CD4-positive, CD25-positive, alpha-beta regulatory T cell (primary cell): ENCODE measurements at regions not wholly inside any gene's neighbourhood (a gene's known extent, or its start where the extent isn't known, plus 50 kb on each side); places are given as distances from the start of the nearest gene placed in this dataset.
"Not testable (repeated sequence)": the region's sequence is repeated elsewhere in the genome, so short reads cannot be mapped to it uniquely, and the experiment has no call there.

Source experiments
- ATAC-seq, 2 donors: fragments of 150-1000 bp; cut with Tn5 transposase; one replicate each; pipeline ENCODE4 v1.10.0; 2021; ENCODE audit warnings: low read depth in 2 of 2, moderate number of reproducible peaks in 2 of 2, moderate library complexity in 1 of 2
- DNase-seq, 3 donors: peaks; one replicate each; pipeline versions ENCODE4 v3.0.0 to v3.0.0-alpha.2; 2012 to 2022; ENCODE audit warnings: mixed read lengths in 1 of 3
- H3K27ac ChIP-seq: one replicate; pipeline ENCODE4 v1.7.0; 2013; ENCODE audit warnings: mild to moderate bottlenecking, low read length; ENCODE audit not compliant: insufficient read depth, poor library complexity, severe bottlenecking
- H3K27me3 ChIP-seq: one replicate; pipeline ENCODE4 v1.7.0; 2013; ENCODE audit warnings: low read length; ENCODE audit not compliant: control insufficient read depth, insufficient read depth
- H3K36me3 ChIP-seq: one replicate; pipeline ENCODE4 v1.7.0; 2013; ENCODE audit warnings: mild to moderate bottlenecking, low read length, moderate library complexity; ENCODE audit not compliant: control insufficient read depth, insufficient read depth
- H3K4me1 ChIP-seq: 2 replicates; pipeline ENCODE4 v1.7.0; 2013; ENCODE audit warnings: mild to moderate bottlenecking, low read length; ENCODE audit not compliant: insufficient read depth, control insufficient read depth, poor library complexity, severe bottlenecking
- H3K4me3 ChIP-seq: one replicate; pipeline ENCODE4 v1.7.0; 2013; ENCODE audit warnings: low read depth, mild to moderate bottlenecking, low read length, moderate library complexity
- H3K9me3 ChIP-seq, 2 experiments: 1 replicate in 1 of 2; 2 replicates in 1 of 2; pipeline ENCODE4 v1.7.0; 2013; ENCODE audit warnings: low read length in 2 of 2, mild to moderate bottlenecking in 1 of 2, moderate library complexity in 1 of 2; ENCODE audit not compliant: control insufficient read depth in 2 of 2
- H3K27ac Mint-ChIP-seq, 3 donors: one replicate each; pipeline ENCODE4 v1.8.0; 2020 to 2022; ENCODE audit warnings: mild to moderate bottlenecking in 3 of 3, mixed read lengths in 3 of 3, moderate library complexity in 2 of 3
- H3K27me3 Mint-ChIP-seq: one replicate; pipeline ENCODE4 v1.8.0; 2022; ENCODE audit warnings: mild to moderate bottlenecking, mixed read lengths
- H3K36me3 Mint-ChIP-seq: one replicate; pipeline ENCODE4 v1.8.0; 2020; ENCODE audit warnings: mixed read lengths
- H3K4me1 Mint-ChIP-seq, 4 donors: one replicate each; pipeline ENCODE4 v1.8.0; 2020 to 2022; ENCODE audit warnings: mixed read lengths in 4 of 4, mild to moderate bottlenecking in 1 of 4
- H3K4me3 Mint-ChIP-seq, 4 donors: one replicate each; pipeline ENCODE4 v1.8.0; 2020 to 2022; ENCODE audit warnings: mild to moderate bottlenecking in 4 of 4, mixed read lengths in 4 of 4, moderate library complexity in 3 of 4
- H3K9me3 Mint-ChIP-seq, 7 donors: one replicate each; pipeline ENCODE4 v1.8.0; 2020 to 2022; ENCODE audit warnings: mixed read lengths in 7 of 7, mild to moderate bottlenecking in 3 of 7, moderate library complexity in 2 of 7

DNA sequence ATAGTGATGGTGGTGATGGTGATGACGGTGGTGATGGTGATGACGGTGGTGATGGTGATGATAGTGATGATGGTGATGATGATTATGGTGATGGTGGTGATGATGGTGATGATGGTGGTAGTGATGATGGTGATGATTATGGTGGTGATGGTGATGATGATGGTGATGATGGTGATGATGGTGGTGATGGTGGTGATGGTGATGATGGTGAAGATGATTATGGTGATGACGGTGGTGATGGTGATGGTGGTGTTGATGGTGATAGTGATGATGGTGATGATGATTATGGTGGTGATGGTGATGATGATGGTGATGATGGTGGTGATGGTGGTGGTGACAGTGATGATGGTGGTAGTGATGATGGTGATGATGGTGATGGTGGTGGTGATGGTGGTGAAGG is 149.2 kb upstream of the IRX1 start:
- DNase-seq, result no peak
- H3K27ac ChIP-seq, result no peak overlapping the region
- Mint-ChIP-seq H3K4me1 (no peaks in the 10 kb centered on the region), H3K9me3 (peaks cover 0 to 5% (median 3%) of the 10 kb centered on the region in 7 donors), H3K4me3 (no peak overlapping the region), H3K36me3 (no peaks in the 10 kb centered on the region), H3K27me3 (no peaks in the 10 kb centered on the region), H3K27ac (no peak overlapping the region)
- ATAC-seq, result no peak
- H3K4me1 ChIP-seq, result no peaks in the 10 kb centered on the region
- H3K36me3 ChIP-seq, result no peaks in the 10 kb centered on the region
- H3K9me3 ChIP-seq, result peaks cover 0 to 2% of the 10 kb centered on the region in 2 experiments
- H3K27me3 ChIP-seq, result no peaks in the 10 kb centered on the region
- H3K4me3 ChIP-seq, result no peak overlapping the region

- H3K27me3 ChIP-seq, ATAC-seq, H3K36me3 ChIP-seq, H3K4me1 Mint-ChIP-seq, H3K4me3 ChIP-seq, H3K9me3 Mint-ChIP-seq, H3K27ac Mint-ChIP-seq, H3K27ac ChIP-seq, H3K27me3 Mint-ChIP-seq, H3K36me3 Mint-ChIP-seq, H3K4me1 ChIP-seq, DNase-seq, H3K9me3 ChIP-seq, H3K4me3 Mint-ChIP-seq: not testable (repeated sequence)
Measured at GRCh38 chr5:3445517-3445916, 150.1 kb upstream of the IRX1 start.

DNA sequence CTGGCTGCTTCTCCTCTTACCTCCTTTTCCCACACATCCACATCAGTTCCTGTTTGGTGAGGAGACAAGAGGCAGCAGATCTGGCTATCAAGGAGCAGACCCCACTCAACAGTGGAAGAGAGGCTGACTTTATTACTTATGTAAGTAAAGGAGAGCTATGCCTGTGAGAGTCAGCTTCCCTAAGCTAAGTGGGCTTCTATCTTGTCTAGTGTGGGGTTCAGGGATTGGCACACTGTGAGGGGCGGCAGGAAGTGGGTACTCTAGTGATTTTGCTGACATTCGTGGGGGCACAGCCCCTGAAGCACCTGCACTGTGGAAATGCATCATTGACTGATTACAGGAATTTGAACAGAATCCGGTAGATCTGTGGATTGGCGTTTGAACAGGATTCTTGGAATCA is 163.5 kb upstream of the IRX1 start:
- no peak overlapping the region for H3K4me3 ChIP-seq
- H3K36me3 ChIP-seq, result no peaks in the 10 kb centered on the region
- no peaks in the 10 kb centered on the region for H3K4me1 Mint-ChIP-seq
- peaks cover 0 to 1% of the 10 kb centered on the region in 2 experiments for H3K9me3 ChIP-seq
- no peaks in the 10 kb centered on the region for H3K27me3 ChIP-seq
- peaks cover 0 to 9% (median 4%) of the 10 kb centered on the region in 7 donors for H3K9me3 Mint-ChIP-seq
- H3K4me3 Mint-ChIP-seq, result no peak overlapping the region
- no peak for DNase-seq
- H3K27me3 Mint-ChIP-seq, result no peaks in the 10 kb centered on the region
- H3K36me3 Mint-ChIP-seq, result no peaks in the 10 kb centered on the region
- no peak for ATAC-seq
- H3K27ac Mint-ChIP-seq, result peak overlapping the region in 1 of 3 donors; percentile 26
- no peak overlapping the region for H3K27ac ChIP-seq
- no peaks in the 10 kb centered on the region for H3K4me1 ChIP-seq

- no peaks in the 10 kb centered on the region for H3K27me3 Mint-ChIP-seq
- no peak for DNase-seq
- ATAC-seq, result no peak
- H3K4me3 ChIP-seq, result no peak overlapping the region
- no peaks in the 10 kb centered on the region for H3K4me1 Mint-ChIP-seq
- H3K36me3 ChIP-seq, result no peaks in the 10 kb centered on the region
- peak overlapping the region in 1 of 4 donors; percentile 21 for H3K4me3 Mint-ChIP-seq
- H3K9me3 Mint-ChIP-seq, result peaks cover 0 to 9% (median 4%) of the 10 kb centered on the region in 7 donors
- no peak overlapping the region for H3K27ac Mint-ChIP-seq
- H3K4me1 ChIP-seq, result no peaks in the 10 kb centered on the region
- H3K27ac ChIP-seq, result no peak overlapping the region
- no peaks in the 10 kb centered on the region for H3K9me3 ChIP-seq
- H3K27me3 ChIP-seq, result no peaks in the 10 kb centered on the region
- no peaks in the 10 kb centered on the region for H3K36me3 Mint-ChIP-seq
Measured at GRCh38 chr5:3430691-3431090, 164.9 kb upstream of the IRX1 start.

GRCh38 chr5:3429962-3430361 is 165.7 kb upstream of the IRX1 start:
- no peak overlapping the region for H3K27ac ChIP-seq
- Mint-ChIP-seq H3K9me3 (peaks cover 0 to 9% (median 4%) of the 10 kb centered on the region in 7 donors), H3K4me3 (no peak overlapping the region), H3K27ac (no peak overlapping the region), H3K27me3 (no peaks in the 10 kb centered on the region), H3K4me1 (no peaks in the 10 kb centered on the region), H3K36me3 (no peaks in the 10 kb centered on the region)
- no peaks in the 10 kb centered on the region for H3K9me3 ChIP-seq
- ATAC-seq, result no peak
- no peak overlapping the region for H3K4me3 ChIP-seq
- DNase-seq, result no peak
- no peaks in the 10 kb centered on the region for H3K4me1 ChIP-seq
- H3K27me3 ChIP-seq, result no peaks in the 10 kb centered on the region
- no peaks in the 10 kb centered on the region for H3K36me3 ChIP-seq

- DNase-seq (no peak), ATAC-seq (no peak)
- H3K4me1 Mint-ChIP-seq, result no peaks in the 10 kb centered on the region
- H3K27me3 Mint-ChIP-seq, result no peaks in the 10 kb centered on the region
- Histone ChIP-seq H3K4me3 (no peak overlapping the region), H3K9me3 (no peaks in the 10 kb centered on the region), H3K27me3 (no peaks in the 10 kb centered on the region), H3K36me3 (no peaks in the 10 kb centered on the region), H3K27ac (no peak overlapping the region), H3K4me1 (no peaks in the 10 kb centered on the region)
- H3K36me3 Mint-ChIP-seq, result no peaks in the 10 kb centered on the region
- no peak overlapping the region for H3K4me3 Mint-ChIP-seq
- H3K9me3 Mint-ChIP-seq, result peaks cover 0 to 9% (median 2%) of the 10 kb centered on the region in 7 donors
- no peak overlapping the region for H3K27ac Mint-ChIP-seq
Measured at GRCh38 chr5:3428334-3428733, 167.3 kb upstream of the IRX1 start.

DNA sequence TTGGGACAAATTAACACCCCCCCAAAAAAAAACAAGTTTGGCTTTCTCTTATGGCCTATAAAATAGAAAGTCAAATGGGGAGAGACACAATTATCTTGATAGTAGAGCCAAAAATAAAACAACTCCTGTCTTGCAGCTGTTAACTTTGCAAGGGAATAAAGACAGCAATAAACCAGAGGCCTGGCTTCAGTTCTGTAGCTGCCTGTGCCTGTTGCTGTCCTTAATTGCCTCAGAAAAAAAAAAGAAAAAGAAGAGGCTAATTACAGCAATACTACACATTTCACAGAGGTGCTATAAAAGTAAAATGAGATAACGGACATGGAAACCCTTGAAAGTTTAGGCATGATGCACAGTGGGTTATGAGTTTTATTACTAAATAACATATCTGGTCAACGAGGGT is 170.7 kb upstream of the IRX1 start:
- Histone ChIP-seq H3K27me3 (no peaks in the 10 kb centered on the region), H3K4me3 (no peak overlapping the region), H3K9me3 (no peaks in the 10 kb centered on the region), H3K4me1 (no peaks in the 10 kb centered on the region), H3K36me3 (no peaks in the 10 kb centered on the region), H3K27ac (no peak overlapping the region)
- H3K27me3 Mint-ChIP-seq, result no peaks in the 10 kb centered on the region
- H3K27ac Mint-ChIP-seq, result no peak overlapping the region
- H3K36me3 Mint-ChIP-seq, result no peaks in the 10 kb centered on the region
- DNase-seq (no peak), ATAC-seq (no peak)
- H3K4me1 Mint-ChIP-seq, result no peaks in the 10 kb centered on the region
- H3K4me3 Mint-ChIP-seq, result no peak overlapping the region
- H3K9me3 Mint-ChIP-seq, result peaks cover 0 to 12% (median 2%) of the 10 kb centered on the region in 7 donors

- no peaks in the 10 kb centered on the region for H3K36me3 ChIP-seq
- no peaks in the 10 kb centered on the region for H3K4me1 Mint-ChIP-seq
- no peak overlapping the region for H3K27ac Mint-ChIP-seq
- no peaks in the 10 kb centered on the region for H3K4me1 ChIP-seq
- H3K4me3 Mint-ChIP-seq, result no peak overlapping the region
- no peak overlapping the region for H3K27ac ChIP-seq
- peaks cover 0 to 22% of the 10 kb centered on the region in 2 experiments for H3K9me3 ChIP-seq
- no peak overlapping the region for H3K4me3 ChIP-seq
- H3K36me3 Mint-ChIP-seq, result no peaks in the 10 kb centered on the region
- DNase-seq (no peak), ATAC-seq (no peak)
- peaks cover 0 to 19% (median 10%) of the 10 kb centered on the region in 7 donors for H3K9me3 Mint-ChIP-seq
- H3K27me3 ChIP-seq, result no peaks in the 10 kb centered on the region
- no peaks in the 10 kb centered on the region for H3K27me3 Mint-ChIP-seq
Measured at GRCh38 chr5:3417376-3417943, 178.2 kb upstream of the IRX1 start.
